ENCODE measurements at regions not wholly inside any gene's neighbourhood (a gene's known extent, or its start where the extent isn't known, plus 50 kb on each side); places are given as distances from the start of the nearest gene placed in this dataset.
"Not testable (repeated sequence)": the region's sequence is repeated elsewhere in the genome, so short reads cannot be mapped to it uniquely, and the experiment has no call there.

DNA sequence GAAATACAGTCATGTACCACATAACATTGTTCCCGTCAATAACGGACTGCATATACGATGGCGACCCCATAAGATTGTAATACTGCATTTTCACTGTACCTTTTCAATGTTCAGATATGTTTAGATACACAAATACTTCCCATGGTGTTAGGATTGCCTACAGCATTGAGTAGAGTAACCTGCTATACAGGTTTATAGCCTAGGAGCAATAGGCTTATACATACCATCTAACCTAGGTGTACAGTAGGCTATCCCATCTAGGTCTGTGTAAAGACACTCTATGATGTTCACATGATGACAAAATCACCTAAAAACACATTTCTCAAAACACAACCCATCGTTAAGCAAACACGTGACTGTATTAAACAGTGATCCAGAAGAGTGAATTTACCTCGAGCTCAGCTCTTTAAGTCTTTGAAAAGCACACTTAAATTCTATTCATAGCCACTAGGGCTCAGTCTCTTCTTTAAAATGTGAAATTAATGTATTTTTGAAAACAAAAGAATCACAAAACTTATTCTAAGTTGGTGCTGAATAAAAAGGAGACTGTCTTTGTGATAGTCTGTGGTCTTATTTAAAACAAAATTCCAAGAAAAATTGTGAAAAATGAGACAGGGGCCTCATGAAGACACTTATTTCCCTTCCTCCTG lies 239.1 kb upstream of the ARID2 start:
- no peak for DNase-seq (ENCODE audit: low read depth in 2 of 2)

- DNase-seq (ENCODE audit: low read depth in 2 of 2) = no peak
Measured at GRCh38 chr12:45494279-45494678, 235.2 kb upstream of the ARID2 start.

GRCh38 chr12:45498645-45499044 lies 230.9 kb upstream of the ARID2 start:
- no peak for DNase-seq (ENCODE audit: low read depth in 2 of 2)

GRCh38 chr12:45502481-45503128 lies 226.9 kb upstream of the ARID2 start:
- DNase-seq (ENCODE audit: low read depth in 2 of 2) = no peak

- DNase-seq (ENCODE audit: low read depth in 2 of 2) = no peak
Measured at GRCh38 chr12:45503899-45504298, 225.6 kb upstream of the ARID2 start.

GRCh38 chr12:45504316-45505010 lies 225.0 kb upstream of the ARID2 start:
- no peak for DNase-seq (ENCODE audit: low read depth in 2 of 2)

GRCh38 chr12:45509187-45509586 lies 220.3 kb upstream of the ARID2 start:
- no peak for DNase-seq (ENCODE audit: low read depth in 2 of 2)

- DNase-seq (ENCODE audit: low read depth in 2 of 2) = no peak
Measured at GRCh38 chr12:45509621-45510020, 219.9 kb upstream of the ARID2 start.

DNA sequence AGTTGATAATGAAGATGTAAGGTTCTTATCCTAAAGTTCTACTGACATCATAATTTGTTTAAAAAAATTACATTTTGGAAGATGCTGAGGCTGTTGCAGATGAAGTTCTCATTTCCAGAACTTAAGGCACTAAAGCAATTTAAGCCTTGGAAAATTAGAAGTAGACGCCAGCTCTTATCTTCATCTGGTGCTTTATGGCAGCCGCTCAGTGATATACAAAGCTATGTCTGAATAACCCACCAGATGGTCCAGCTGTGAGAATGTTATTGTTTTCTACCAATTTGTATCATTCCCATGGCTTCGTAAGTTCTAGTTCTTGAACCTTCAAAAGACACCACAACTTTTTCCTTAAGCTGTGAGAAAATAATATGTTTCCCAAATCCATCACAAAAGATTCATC lies 212.1 kb upstream of the ARID2 start:
- DNase-seq (ENCODE audit: low read depth in 2 of 2) = no peak

DNA sequence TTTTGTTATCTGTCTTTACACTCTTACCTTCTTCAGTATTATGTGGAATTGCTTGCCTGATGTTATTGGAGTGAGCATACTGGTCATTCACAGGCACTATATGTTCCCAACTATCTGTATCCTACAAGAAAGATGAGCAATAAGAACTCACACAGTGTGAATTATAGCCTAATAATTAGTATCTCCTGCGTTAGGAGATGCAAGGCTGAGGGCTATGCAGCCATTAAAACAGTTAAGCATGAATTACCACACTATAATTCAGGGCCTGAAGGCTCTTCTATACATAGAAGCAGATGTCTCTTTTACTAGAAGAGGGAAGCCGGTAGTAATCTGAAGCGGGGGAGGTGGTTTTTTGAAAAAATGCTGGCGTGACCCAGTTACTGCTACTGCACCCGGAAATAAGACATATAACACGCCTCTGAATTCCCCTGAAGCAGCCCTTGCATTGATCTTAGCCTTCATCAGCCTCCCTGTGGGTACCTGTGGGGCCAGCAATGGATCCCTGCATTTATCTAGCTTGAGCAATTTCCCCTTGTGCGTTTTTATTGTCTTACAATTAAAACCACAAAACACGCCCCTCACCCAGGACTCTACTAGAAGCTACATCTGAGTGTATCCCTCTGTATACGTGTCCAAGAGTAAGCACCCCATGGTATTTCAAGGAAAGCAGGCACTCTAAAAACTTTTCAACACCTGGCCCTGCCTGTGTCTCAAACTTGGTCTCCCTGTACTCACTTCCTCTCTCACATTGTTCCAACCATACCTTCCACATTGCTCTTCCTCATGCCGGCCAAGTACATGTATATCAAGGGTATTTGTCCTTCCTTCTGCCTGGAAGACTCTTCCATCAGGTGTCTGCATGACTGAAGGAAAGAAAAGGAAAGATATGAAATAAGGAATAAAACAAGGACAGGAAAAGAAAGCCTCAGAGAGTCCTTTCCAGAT lies 210.9 kb upstream of the ARID2 start:
- DNase-seq (ENCODE audit: low read depth in 2 of 2) = peak in 1 of 2 experiments; percentile 2

DNA sequence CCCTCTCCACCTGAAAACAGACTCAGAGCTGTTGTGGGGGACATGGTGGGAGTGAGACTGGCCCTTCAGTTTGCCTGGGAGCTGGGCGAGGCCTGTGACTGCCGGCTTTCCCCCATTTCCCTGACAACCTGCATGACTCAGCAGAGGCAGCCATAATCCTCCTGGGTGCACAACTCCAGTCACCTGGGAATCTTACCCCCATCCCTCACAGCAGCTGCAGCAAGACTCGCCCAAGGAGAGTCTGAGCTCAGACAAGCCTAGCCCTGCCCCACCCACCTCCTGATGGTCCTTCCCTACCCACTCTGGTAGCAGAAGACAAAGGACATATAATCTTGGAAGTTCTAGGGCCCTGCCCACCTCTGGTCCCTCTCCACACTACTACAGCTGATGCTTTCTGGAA lies 207.3 kb upstream of the ARID2 start:
- DNase-seq (ENCODE audit: low read depth in 2 of 2) = no peak

- DNase-seq (ENCODE audit: low read depth in 2 of 2) = not testable (repeated sequence)
Measured at GRCh38 chr12:45526823-45527222, 202.7 kb upstream of the ARID2 start.

GRCh38 chr12:45532113-45532512 lies 197.4 kb upstream of the ARID2 start:
- DNase-seq (ENCODE audit: low read depth in 2 of 2) = no peak

DNA sequence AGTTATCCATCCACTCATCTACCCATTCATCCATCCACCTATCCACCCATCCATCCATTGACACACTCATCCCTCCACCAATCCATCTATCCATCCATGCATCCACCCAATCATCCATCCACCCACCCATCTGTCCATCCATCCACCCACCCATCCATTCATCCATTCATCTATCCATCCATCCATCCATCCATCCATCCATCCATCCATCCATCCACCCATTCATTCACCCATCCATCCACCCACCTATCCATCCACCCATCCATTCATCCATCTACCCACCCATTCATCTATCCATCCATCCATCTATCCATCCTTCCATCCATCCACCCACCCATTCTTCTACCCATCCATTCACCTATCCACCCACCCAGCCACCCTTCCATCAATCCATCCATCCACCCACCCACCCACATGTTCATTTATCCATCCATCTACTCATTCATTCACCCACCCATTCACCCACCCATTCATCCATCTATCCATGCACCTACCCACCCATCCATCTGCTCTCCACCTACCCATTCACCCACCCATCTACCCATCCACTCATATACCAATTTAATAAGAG lies 193.8 kb upstream of the ARID2 start:
- no peak for DNase-seq (ENCODE audit: low read depth in 2 of 2)

DNA sequence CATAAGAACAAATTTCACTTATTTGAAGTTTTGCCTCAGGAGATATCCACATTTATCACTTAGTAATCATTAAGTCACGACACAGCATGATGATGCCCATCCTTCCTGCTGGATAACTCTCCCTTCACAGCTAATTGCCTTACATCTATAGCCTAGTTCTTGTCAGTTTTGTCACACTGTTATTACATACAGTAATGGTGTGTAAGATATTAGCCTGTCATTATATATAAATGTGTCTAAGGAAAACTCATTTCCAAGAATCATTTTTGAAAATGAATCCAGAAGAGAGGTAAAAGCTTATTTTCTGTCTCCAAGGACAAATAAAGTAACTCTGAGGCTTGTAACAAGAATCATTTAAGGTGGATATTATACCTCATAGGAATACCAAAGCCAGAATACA lies 193.2 kb upstream of the ARID2 start:
- no peak for DNase-seq (ENCODE audit: low read depth in 2 of 2)

DNA sequence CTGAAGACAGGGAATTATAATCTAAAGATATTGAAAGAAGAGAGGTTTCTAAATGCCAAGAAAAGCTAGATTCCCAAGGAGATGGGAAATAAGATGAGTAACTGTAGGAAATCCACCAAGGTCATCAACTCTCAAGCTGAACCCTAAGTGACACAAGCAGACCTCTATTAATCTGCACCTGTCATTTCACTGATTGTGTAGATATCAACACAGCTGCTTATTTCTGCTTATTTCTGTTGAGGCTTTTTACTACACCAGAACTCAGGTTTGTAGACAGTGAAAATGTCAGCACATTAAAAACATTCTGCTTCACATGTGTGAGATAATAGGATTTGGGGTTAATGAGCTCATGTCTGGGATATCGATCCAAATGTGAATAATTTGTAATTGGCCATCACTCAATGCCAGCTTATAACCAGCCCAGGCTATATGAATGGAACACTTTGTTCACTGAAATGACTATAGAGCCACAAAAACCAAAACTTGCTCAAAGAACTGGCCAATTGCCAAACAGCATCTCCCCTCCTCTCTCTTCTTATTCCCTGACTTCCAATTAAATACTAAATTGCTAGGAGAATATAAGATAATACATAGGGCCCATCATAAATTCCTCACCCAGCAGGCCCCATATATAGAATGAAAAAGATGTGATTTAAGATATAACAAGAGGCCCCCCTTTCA lies 188.7 kb upstream of the ARID2 start:
- DNase-seq (ENCODE audit: low read depth in 2 of 2) = no peak

- DNase-seq (ENCODE audit: low read depth in 2 of 2) = peak in 1 of 2 experiments; percentile 26
Measured at GRCh38 chr12:45543887-45544286, 185.6 kb upstream of the ARID2 start.

DNA sequence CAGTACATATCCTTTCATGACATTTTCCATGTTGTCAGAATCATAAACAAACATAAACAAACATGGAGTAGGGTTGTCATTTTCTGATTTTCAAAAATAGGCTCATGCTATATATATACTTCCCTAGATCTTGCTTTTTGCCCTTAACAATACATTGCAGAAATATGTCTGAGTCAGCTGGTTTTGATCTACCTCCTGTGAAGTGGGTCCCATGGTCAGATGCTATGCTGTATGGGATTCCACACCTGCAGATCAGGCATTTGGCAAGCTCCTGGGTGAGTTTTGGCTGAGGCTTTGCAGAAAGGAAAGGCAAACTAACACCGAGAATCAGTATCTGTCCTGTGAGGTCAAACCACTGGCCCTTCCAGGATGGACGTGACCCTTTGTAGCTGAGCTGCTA lies 183.0 kb upstream of the ARID2 start:
- DNase-seq (ENCODE audit: low read depth in 2 of 2) = no peak

GRCh38 chr12:45547132-45547531 lies 182.4 kb upstream of the ARID2 start:
- DNase-seq (ENCODE audit: low read depth in 2 of 2) = no peak

GRCh38 chr12:45547822-45548221 lies 181.7 kb upstream of the ARID2 start:
- DNase-seq (ENCODE audit: low read depth in 2 of 2) = no peak

DNA sequence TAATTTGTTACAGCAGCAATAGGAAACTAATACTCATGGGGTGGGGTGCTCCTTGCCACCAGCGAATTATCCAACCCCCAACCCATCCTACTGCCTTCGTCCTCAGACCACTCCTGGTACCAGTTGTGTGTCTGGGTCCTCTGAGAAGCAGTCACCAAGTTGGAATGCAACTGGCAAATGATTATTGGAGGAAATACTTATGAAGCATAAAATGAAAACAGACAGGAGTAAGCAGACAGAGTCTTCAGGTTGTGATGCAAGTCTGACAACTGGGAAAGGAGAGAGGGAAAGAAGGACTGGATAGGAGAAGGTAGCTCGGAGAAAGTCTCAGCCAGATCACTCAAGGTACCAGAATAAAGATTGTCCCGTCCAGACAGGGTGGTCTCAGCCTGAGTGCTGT lies 181.1 kb upstream of the ARID2 start:
- DNase-seq (ENCODE audit: low read depth in 2 of 2) = no peak
